HG03354 (cell line): ENCODE measurements at regions not wholly inside any gene's neighbourhood (a gene's known extent, or its start where the extent isn't known, plus 50 kb on each side); places are given as distances from the start of the nearest gene placed in this dataset.

ENCODE experiments used
- ATAC-seq: cut with Tn5 transposase; IDR thresholded peaks from one replicate; pipeline ENCODE4 v1.9.1; 2021; ENCODE audit warnings: mild to moderate bottlenecking; ENCODE audit not compliant: unreplicated experiment, poor library complexity, severe bottlenecking

- no peak for ATAC-seq
Observed at GRCh38 chr4:57418133-57418532, 307.9 kb upstream of the IGFBP7 start.

- ATAC-seq: no peak
Observed at GRCh38 chr4:57412259-57413054, 302.3 kb upstream of the IGFBP7 start.

GRCh38 chr4:57410331-57411052, 300.3 kb upstream of the IGFBP7 start:
- no peak for ATAC-seq

- no peak for ATAC-seq
Observed at GRCh38 chr4:57405359-57405758, 295.2 kb upstream of the IGFBP7 start.

- ATAC-seq: no peak
Observed at GRCh38 chr4:57404483-57404882, 294.3 kb upstream of the IGFBP7 start.

- ATAC-seq: no peak
Observed at GRCh38 chr4:57403591-57403990, 293.4 kb upstream of the IGFBP7 start.

GRCh38 chr4:57401586-57401985, 291.4 kb upstream of the IGFBP7 start:
- no peak for ATAC-seq

GRCh38 chr4:57378766-57379165, 268.6 kb upstream of the IGFBP7 start:
- no peak for ATAC-seq

- no peak for ATAC-seq
Observed at GRCh38 chr4:57374866-57375595, 264.8 kb upstream of the IGFBP7 start.

- no peak for ATAC-seq
Observed at GRCh38 chr4:57373991-57374390, 263.8 kb upstream of the IGFBP7 start.

- no peak for ATAC-seq
Observed at GRCh38 chr4:57371671-57372070, 261.5 kb upstream of the IGFBP7 start.

- no peak for ATAC-seq
Observed at GRCh38 chr4:57370691-57371090, 260.5 kb upstream of the IGFBP7 start.

- no peak for ATAC-seq
Observed at GRCh38 chr4:57369446-57369845, 259.3 kb upstream of the IGFBP7 start.

GRCh38 chr4:57364255-57364654, 254.1 kb upstream of the IGFBP7 start:
- ATAC-seq: no peak

- no peak for ATAC-seq
Observed at GRCh38 chr4:57363346-57363745, 253.2 kb upstream of the IGFBP7 start.

- no peak for ATAC-seq
Observed at GRCh38 chr4:57360681-57361080, 250.5 kb upstream of the IGFBP7 start.

- ATAC-seq: no peak
Observed at GRCh38 chr4:57355101-57355665, 245.0 kb upstream of the IGFBP7 start.

GRCh38 chr4:57351731-57352130, 241.5 kb upstream of the IGFBP7 start:
- ATAC-seq: no peak

GRCh38 chr4:57344296-57344695, 234.1 kb upstream of the IGFBP7 start:
- no peak for ATAC-seq

- no peak for ATAC-seq
Observed at GRCh38 chr4:57342411-57342810, 232.2 kb upstream of the IGFBP7 start.
